Fibroblast of lung (primary cell): ENCODE measurements at regions not wholly inside any gene's neighbourhood (a gene's known extent, or its start where the extent isn't known, plus 50 kb on each side); places are given as distances from the start of the nearest gene placed in this dataset.

Source experiments
- DNase-seq, 2 donors: peaks; one replicate each; pipeline versions ENCODE4 v3.0.0 to v3.0.0-alpha.2; 2010; ENCODE audit warnings: low read depth in 2 of 2
- H2AFZ ChIP-seq: 2 replicates; pipeline ENCODE4 v1.5.1; 2012; ENCODE audit warnings: low read length, control low read depth, inconsistent platforms
- H3K27ac ChIP-seq: 2 replicates; pipeline ENCODE4 v1.5.1; 2011; ENCODE audit warnings: low read length, control low read depth; ENCODE audit not compliant: insufficient read depth
- H3K27me3 ChIP-seq: 2 replicates; pipeline ENCODE4 v1.5.1; 2011; ENCODE audit warnings: mild to moderate bottlenecking, low read length; ENCODE audit not compliant: control insufficient read depth, insufficient read depth
- H3K36me3 ChIP-seq: 2 replicates; pipeline ENCODE4 v1.5.1; 2011; ENCODE audit warnings: low read length; ENCODE audit not compliant: control insufficient read depth, insufficient read depth
- H3K4me1 ChIP-seq: 2 replicates; pipeline ENCODE4 v1.5.1; 2011; ENCODE audit warnings: low read length; ENCODE audit not compliant: control insufficient read depth, insufficient read depth; ENCODE audit errors: extremely low read depth
- H3K4me2 ChIP-seq: 2 replicates; pipeline ENCODE4 v1.5.1; 2011; ENCODE audit warnings: low read length, control low read depth; ENCODE audit not compliant: insufficient read depth; ENCODE audit errors: extremely low read depth
- H3K4me3 ChIP-seq, 4 experiments: fragments of 200-600 bp in 1 of 4; sonication (generic) in 1 of 4; replicated peaks in 1 of 4; 2 replicates each; pipeline ENCODE4 v1.5.1; 2011 to 2016; ENCODE audit warnings: low read length in 4 of 4, low read depth in 3 of 4, mild to moderate bottlenecking in 3 of 4, control low read depth in 2 of 4, inconsistent platforms in 1 of 4, mixed read lengths in 1 of 4; ENCODE audit not compliant: insufficient read depth in 1 of 4; ENCODE audit errors: control extremely low read depth in 1 of 4
- H3K79me2 ChIP-seq: 2 replicates; pipeline ENCODE4 v1.5.1; 2012; ENCODE audit warnings: mild to moderate bottlenecking, low read length, inconsistent platforms; ENCODE audit not compliant: control insufficient read depth, insufficient read depth
- H3K9ac ChIP-seq: 2 replicates; pipeline ENCODE4 v1.5.1; 2011; ENCODE audit warnings: mild to moderate bottlenecking, low read length, control low read depth; ENCODE audit not compliant: insufficient read depth
- H3K9me3 ChIP-seq: 2 replicates; pipeline ENCODE4 v1.5.1; 2012; ENCODE audit warnings: low read depth, low read length; ENCODE audit not compliant: control insufficient read depth, insufficient read depth
- H4K20me1 ChIP-seq: 2 replicates; pipeline ENCODE4 v1.5.1; 2011; ENCODE audit warnings: low read length; ENCODE audit not compliant: control insufficient read depth, insufficient read depth; ENCODE audit errors: extremely low read depth
- EZH2 ChIP-seq: IDR thresholded peaks from 2 replicates; pipeline ENCODE4 v1.5.1; 2012; ENCODE audit warnings: low read length, control low read depth, mild to moderate bottlenecking; ENCODE audit errors: missing control alignments
- TF ChIP-seq, protein P1 (sequence below), 2 donors: IDR thresholded peaks in 1 of 2; conservative IDR thresholded peaks in 1 of 2; 1 replicate in 1 of 2; 2 replicates in 1 of 2; pipeline ENCODE4 v1.5.1; 2011 to 2012; ENCODE audit warnings: low read length in 2 of 2, control low read depth in 1 of 2, inconsistent platforms in 1 of 2, low read depth in 1 of 2, mild to moderate bottlenecking in 1 of 2

DNA sequence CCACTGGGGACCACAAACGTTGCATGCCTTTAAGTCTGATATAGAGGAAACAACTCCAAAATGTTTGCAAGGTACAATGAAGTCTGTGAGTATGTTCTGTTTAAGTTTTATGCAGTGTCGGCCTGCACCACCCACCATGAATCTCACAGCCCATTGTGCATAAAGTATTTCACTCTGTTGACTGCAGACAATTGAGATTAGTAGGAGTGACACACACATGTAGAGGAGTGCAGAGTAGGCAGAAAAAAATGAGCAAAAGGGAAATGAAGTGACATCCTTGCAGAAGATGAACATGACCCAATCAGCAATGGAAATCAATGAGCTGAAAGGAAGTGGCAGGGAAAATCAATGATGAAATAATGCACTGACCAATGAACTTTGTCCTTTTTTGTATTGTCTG, 315.6 kb upstream of the PTPRD start:
- no peak overlapping the region for H2AFZ ChIP-seq
- no peaks in the 10 kb centered on the region for H3K27me3 ChIP-seq
- H3K4me2 ChIP-seq, result no peak overlapping the region
- no peak overlapping the region for H3K27ac ChIP-seq
- no peaks in the 10 kb centered on the region for H3K36me3 ChIP-seq
- no peak for DNase-seq
- H3K4me1 ChIP-seq, result no peaks in the 10 kb centered on the region
- no peak overlapping the region for H3K9ac ChIP-seq
- TF ChIP-seq EZH2, result no peak
- TF ChIP-seq, protein P1, sequence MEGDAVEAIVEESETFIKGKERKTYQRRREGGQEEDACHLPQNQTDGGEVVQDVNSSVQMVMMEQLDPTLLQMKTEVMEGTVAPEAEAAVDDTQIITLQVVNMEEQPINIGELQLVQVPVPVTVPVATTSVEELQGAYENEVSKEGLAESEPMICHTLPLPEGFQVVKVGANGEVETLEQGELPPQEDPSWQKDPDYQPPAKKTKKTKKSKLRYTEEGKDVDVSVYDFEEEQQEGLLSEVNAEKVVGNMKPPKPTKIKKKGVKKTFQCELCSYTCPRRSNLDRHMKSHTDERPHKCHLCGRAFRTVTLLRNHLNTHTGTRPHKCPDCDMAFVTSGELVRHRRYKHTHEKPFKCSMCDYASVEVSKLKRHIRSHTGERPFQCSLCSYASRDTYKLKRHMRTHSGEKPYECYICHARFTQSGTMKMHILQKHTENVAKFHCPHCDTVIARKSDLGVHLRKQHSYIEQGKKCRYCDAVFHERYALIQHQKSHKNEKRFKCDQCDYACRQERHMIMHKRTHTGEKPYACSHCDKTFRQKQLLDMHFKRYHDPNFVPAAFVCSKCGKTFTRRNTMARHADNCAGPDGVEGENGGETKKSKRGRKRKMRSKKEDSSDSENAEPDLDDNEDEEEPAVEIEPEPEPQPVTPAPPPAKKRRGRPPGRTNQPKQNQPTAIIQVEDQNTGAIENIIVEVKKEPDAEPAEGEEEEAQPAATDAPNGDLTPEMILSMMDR (conservative IDR thresholded peaks at IDR 0.05 in 1 of 2, IDR thresholded peaks at IDR 0.05 in 1 of 2; ENCODE audit: low read depth in 1 of 2, low read length in 2 of 2), result no peak
- no peak overlapping the region for H3K4me3 ChIP-seq
- H3K79me2 ChIP-seq, result no peaks in the 10 kb centered on the region
- H3K9me3 ChIP-seq, result no peaks in the 10 kb centered on the region
- no peaks in the 10 kb centered on the region for H4K20me1 ChIP-seq

DNA sequence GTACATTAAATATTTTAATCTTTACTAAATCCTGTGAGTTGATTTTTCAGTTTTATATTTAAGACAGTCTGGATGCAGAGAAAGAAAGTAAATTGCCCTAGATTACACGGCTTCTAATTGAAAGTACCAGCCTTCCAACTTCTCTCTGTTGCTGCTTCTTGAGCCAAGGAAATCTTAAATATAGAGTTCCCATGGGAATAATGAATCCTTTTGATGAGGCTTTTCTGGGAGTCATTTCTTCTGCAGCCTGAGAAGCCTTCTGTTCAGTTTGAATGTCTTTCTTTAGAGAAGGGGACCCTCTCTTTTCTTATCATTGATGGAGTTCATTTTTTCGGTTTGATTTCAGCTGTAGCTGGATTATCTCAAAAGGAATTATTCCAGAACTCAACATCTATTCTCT, 317.3 kb upstream of the PTPRD start:
- Histone ChIP-seq H2AFZ (no peak overlapping the region), H3K27me3 (no peaks in the 10 kb centered on the region), H4K20me1 (no peaks in the 10 kb centered on the region), H3K9me3 (no peaks in the 10 kb centered on the region), H3K4me2 (no peak overlapping the region), H3K27ac (no peak overlapping the region), H3K4me1 (no peaks in the 10 kb centered on the region), H3K9ac (no peak overlapping the region), H3K36me3 (no peaks in the 10 kb centered on the region), H3K4me3 (no peak overlapping the region), H3K79me2 (no peaks in the 10 kb centered on the region)
- DNase-seq, result no peak
- no peak for TF ChIP-seq EZH2
- TF ChIP-seq, protein P1 (conservative IDR thresholded peaks at IDR 0.05 in 1 of 2, IDR thresholded peaks at IDR 0.05 in 1 of 2; ENCODE audit: low read depth in 1 of 2, low read length in 2 of 2), result no peak

DNA sequence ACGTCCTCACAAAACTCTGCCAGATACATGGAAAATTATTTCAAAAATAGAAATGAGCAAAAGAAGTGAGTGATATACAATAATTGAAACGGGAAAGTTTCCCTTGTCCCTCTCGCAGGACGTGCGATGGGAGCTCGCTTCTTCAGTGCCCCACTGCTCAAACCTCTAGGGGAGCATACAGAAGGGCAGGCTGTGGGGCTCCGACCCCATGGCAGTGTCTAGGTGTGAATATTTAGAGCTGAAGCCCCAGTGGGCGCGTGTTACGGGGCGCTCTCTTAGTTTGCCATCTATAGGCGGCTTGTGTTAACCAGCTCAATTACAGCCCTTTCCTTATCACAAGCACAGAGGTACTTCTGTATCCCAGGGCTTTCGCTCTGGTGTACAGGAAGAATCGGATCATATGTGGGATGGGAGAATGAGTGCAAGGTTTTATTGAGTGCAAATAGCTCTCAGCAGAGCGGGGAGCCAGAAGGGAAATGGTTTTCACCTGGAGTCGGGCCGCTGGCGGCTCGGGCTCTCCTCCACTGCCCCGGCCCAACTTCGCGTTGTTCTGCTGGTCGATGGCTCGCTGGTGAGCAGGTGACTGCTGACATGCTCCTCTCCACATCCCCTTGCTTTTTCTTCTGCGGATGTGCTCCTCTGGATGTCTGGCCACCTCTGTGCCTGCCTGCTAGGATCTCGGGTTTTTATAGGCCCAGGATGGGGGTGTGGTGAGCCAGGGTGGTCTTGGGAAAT, 334.0 kb upstream of the PTPRD start:
- TF ChIP-seq, protein P1 (conservative IDR thresholded peaks at IDR 0.05 in 1 of 2, IDR thresholded peaks at IDR 0.05 in 1 of 2; ENCODE audit: low read depth in 1 of 2, low read length in 2 of 2), result no peak
- no peak for TF ChIP-seq EZH2
- Histone ChIP-seq H3K9ac (no peak overlapping the region), H3K4me1 (no peaks in the 10 kb centered on the region), H3K4me2 (no peak overlapping the region), H3K9me3 (no peaks in the 10 kb centered on the region), H3K79me2 (no peaks in the 10 kb centered on the region), H3K4me3 (no peak overlapping the region), H3K36me3 (no peaks in the 10 kb centered on the region), H3K27ac (no peak overlapping the region), H4K20me1 (no peaks in the 10 kb centered on the region), H2AFZ (no peak overlapping the region), H3K27me3 (no peaks in the 10 kb centered on the region)
- DNase-seq, result no peak
